ENCODE measurements at regions not wholly inside any gene's neighbourhood (a gene's known extent, or its start where the extent isn't known, plus 50 kb on each side); places are given as distances from the start of the nearest gene placed in this dataset.

- TF ChIP-seq CTCF (IDR thresholded peaks at IDR 0.05) (no peak), POLR2A (IDR thresholded peaks at IDR 0.05) (no peak)
Measured at GRCh38 chr15:62991698-62992097, 50.8 kb upstream of the TPM1 start.

Data from body of pancreas (tissue), 4 donors.